GM13976 (cell line): ENCODE measurements at regions not wholly inside any gene's neighbourhood (a gene's known extent, or its start where the extent isn't known, plus 50 kb on each side); places are given as distances from the start of the nearest gene placed in this dataset.

Experiments
- DNase-seq: peaks from one replicate; pipeline ENCODE4 v3.0.0; 2012; ENCODE audit warnings: low spot score
- in situ Hi-C: fragments of 300-500 bp; cut with MboI; formaldehyde crosslinking; loops from one replicate; pipeline ENCODE4 v1.12.0; 2022; ENCODE audit warnings: low sequenced_read_pairs, mixed read lengths, inconsistent platforms; ENCODE audit not compliant: unreplicated experiment
- TF ChIP-seq, protein P1 (sequence below): IDR thresholded peaks from 2 replicates; pipeline ENCODE4 v1.5.1; 2012; ENCODE audit warnings: borderline replicate concordance, mild to moderate bottlenecking; ENCODE audit not compliant: insufficient read depth; ENCODE audit errors: extremely low read depth, missing control alignments, control extremely low read depth

DNA sequence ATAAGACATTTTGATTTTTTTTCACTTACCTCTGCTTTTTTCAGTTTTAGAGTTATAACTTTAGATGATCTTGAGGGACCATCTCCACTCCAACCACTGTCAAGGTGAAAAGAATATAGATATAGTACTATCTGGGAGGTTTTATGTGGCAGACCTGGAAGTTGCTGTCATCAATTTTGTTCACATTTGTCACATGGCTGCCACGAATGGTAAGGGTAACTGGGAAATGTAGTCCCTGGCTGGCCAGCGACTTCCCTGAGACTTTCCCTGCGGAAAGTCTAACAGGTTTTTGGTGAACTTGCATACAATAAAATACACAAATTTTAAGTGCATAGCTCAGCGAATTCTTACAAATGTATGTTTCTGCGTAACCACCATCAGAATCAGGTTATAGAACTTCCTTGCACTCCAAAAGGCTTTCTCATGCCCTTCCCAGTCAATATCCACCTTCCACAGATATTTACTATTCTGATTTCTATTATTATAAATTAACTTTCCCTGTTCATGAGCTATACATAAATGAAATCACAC is 121.5 kb downstream of the MAT2B start:
- in situ Hi-C loops = no loop called here

DNA sequence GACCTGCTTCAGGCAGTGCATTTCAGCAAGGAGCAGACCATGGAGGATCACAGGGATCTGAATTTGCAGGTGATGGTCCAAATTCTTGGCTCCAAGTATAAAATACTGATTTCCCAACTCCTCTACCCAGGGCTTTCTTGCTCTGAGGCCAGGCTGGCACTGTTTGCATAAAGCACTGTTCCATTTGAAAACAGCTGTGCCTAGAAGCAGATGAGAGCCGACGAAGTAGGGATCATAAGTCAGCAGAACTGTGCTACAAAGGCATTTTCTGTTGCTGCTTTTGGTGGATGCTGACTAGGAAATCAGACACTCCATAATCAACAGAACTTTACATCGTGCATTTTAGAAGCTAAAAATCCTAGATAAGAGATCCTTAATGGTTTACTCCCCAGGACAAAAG is 126.4 kb downstream of the MAT2B start:
- in situ Hi-C loops = no loop called here
- TF ChIP-seq, protein P1, sequence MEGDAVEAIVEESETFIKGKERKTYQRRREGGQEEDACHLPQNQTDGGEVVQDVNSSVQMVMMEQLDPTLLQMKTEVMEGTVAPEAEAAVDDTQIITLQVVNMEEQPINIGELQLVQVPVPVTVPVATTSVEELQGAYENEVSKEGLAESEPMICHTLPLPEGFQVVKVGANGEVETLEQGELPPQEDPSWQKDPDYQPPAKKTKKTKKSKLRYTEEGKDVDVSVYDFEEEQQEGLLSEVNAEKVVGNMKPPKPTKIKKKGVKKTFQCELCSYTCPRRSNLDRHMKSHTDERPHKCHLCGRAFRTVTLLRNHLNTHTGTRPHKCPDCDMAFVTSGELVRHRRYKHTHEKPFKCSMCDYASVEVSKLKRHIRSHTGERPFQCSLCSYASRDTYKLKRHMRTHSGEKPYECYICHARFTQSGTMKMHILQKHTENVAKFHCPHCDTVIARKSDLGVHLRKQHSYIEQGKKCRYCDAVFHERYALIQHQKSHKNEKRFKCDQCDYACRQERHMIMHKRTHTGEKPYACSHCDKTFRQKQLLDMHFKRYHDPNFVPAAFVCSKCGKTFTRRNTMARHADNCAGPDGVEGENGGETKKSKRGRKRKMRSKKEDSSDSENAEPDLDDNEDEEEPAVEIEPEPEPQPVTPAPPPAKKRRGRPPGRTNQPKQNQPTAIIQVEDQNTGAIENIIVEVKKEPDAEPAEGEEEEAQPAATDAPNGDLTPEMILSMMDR = no peak
- DNase-seq = no peak

More for the DNA sequence above, 121.5 kb downstream of the MAT2B start:
- DNase-seq = no peak
- TF ChIP-seq, protein P1 = no peak

DNA sequence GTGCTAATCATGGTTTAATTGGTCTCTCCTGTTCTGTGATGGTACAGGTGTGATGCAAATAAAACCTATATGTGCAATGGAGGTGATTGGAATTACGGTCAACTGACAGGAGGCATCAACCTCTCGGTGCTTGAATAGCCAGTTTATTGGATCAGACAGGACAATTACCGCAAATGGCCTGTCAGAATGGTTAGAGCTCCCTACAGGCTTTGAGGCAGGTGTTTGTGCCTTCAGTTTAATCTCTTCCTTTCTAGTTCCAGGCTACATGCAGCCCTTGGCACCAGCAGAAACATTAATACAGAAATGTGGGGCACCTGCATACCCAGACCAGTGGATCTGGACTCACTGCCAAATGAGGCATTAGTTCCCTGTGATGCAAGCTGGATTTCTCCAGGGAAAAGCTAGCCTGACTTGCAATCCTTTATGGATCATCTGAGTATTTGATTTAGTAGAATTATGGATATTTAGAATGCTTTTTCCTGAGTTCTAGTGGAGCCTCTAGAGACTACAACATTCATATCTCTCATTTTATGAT is 128.6 kb downstream of the MAT2B start:
- in situ Hi-C loops = no loop called here
- TF ChIP-seq, protein P1 = no peak
- DNase-seq = no peak

DNA sequence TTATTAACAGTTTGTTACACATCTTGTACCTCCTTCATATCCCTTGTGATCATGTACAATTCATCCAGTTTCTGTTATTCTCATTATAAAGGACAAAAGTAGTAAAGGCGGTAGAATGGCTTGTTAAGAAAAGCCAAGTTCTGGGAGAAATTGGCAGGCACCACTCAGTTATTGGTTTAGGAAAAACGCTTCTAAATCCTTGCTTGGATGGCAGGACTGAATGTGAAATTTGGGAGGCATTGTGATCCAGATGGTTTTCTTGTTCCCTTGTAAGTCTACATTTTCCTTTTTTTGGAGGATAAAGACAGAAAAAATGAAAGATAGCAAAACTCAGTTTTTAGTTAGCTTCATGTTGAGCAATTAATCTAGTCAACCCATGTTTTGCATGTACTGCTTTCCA is 130.2 kb downstream of the MAT2B start:
- TF ChIP-seq, protein P1 = no peak
- no peak for DNase-seq
- in situ Hi-C loops = no loop called here

DNA sequence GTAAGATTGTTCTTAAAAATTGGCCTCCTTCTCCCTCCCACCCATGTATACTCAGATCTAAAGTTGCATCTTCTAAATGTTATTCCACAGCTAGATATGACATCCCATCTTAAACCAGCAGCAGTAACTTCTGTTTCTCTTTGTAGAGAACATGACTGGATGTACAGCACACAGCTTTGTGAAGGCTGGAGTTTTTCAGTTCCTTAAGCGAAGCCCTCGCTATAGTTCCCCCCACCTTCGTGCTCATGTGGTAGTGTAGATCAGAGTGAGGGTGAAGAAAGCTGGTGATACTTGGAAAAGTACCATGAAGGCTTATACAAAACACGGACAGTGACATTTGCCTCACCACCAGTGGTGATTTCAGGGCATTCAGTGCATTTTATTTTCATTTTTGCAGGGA is 137.5 kb downstream of the MAT2B start:
- DNase-seq = no peak
- in situ Hi-C loops = no loop called here
- TF ChIP-seq, protein P1 = no peak

DNA sequence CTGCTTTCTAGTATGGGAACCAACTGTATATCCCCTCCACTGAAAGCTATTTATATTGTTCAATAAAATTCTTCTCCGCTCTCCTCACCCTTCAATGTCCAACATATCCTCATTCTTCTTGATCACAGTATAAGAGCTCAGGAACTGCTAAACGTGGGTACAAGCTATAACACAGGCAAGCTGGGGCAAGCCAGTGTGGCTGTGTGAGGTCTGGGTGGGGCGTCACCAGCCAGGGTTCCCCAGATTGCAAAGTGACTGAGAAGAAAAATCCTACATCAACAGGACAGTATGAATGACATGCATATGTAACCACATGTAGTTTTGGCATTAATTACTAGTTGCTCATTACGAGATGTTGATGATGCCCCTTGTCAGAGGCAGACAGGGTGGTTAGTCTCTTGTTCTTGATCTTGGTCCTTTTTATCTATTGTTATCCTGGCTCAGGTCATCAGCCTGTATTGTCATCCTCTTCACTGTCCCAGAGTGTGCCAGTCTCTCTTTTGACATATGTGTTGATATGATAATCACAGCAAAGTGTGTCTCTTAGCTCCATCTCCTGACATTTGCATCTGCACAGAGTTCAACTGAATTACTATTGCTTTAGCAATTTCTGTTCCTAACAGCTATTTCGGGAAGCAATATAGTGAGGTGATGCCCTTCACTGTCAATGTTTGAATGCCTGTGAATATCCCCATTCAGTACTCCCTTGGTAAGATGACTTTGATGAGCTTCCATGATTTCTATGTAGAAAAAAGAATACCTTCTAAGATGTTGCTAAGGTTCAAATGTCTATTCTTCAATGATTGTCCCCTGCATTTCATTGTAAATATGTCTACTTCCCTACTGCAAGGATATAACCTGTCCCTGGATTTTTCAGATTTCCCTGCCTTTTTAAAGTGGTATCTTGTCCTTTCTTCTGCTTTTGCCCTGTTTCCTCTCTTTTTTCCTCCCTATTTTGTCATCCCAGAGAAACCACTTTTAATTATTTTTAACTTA is 140.3 kb downstream of the MAT2B start:
- in situ Hi-C loops = no loop called here
- TF ChIP-seq, protein P1 = no peak
- no peak for DNase-seq
